ENCODE measurements at regions not wholly inside any gene's neighbourhood (a gene's known extent, or its start where the extent isn't known, plus 50 kb on each side); places are given as distances from the start of the nearest gene placed in this dataset.

DNA sequence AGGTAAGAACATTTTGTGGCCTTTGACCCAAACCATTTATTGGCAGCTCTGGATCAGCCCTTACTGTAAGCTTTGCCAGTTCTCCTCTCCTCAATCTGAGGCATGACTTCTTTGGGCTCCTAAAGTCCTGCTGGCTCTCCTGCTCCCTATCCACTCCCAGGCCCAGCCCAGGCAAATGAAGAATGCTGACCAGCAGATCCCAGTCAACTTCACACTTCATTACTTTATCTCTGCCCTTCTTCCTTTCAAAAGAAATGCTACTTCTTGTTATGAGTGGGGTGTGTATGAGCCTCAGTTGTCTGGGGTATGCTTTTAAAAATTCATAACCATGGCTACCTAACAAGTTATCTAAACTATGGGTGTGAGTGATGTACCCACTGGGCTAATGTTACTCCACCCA is 479.6 kb downstream of the ACTL7B start:
- intact Hi-C loops (cut with micrococcal nuclease) = no loop called here

DNA sequence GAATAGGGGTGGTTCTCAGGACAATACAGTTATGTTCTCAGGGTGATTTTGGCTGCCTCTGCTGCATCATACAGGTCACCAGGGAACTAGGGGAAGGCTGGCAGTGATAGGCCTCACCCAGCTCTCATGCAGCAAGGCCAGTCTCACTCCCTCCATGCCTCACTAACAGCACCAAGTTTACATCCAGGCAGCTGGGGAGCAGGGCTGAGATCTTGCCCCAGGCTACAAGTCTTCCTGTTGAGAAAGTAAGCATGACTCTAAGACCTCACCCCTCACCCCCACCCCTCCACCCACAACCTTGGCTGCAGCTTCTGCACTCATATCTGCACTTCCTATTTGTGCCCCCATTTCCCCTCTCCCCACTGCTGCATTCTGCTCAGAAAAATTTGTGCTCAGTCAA is 481.2 kb downstream of the ACTL7B start:
- intact Hi-C loops (cut with micrococcal nuclease) = no loop called here

DNA sequence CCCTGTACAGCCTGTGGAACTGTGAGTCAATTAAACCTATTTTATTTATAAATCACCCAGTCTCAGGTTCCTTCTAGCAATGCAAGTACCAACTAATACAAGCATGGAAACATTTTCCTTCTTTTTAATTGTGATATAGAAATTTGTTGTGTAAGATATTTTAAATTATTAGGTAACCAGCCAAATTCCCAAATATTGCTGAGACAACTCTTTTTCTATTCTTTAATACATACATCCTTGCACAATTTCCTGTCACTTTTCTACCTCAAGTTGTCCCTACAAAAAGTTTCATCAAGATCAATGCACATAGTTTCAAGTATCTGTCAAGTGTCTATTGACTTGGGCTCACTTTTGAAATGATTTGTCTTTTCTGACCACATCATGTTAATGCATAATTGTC is 488.6 kb downstream of the ACTL7B start:
- intact Hi-C loops (cut with micrococcal nuclease) = no loop called here

DNA sequence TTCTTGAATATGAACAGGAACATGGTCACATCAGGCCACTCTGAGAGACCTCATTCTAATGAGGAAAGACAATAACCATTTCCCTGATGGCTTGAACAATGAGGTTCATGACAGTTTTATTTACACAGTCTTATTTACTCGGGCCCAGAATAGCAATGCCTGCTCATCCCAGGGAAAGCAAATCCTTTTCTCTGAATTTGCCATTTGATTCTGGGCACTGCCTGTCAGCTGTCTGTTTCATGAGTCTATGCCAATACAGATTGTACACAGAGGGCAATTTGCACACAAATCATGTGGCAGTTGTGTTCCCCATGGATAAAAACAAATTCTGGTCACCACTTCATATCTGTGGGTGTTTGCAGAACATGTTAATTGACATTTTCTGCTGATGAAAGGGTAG is 492.5 kb downstream of the ACTL7B start:
- intact Hi-C loops (cut with micrococcal nuclease) = no loop called here

DNA sequence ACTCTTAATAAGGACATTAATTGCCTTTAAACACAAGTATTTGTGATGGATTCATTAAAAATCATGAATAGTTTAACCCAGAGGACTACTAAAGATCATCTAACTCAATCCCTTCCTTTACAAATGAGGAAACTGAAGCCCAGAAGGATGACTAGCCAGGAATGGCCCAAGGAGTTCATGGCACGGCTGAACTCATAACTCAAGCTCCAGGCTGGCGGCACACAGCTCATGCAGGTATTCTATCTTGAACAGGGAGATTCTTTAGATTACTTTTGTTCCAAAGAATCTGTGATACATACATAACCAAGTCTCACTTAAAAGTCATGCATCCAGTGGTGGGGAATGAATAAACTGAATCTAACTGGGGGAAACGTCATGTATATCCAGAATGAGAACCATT is 495.5 kb downstream of the ACTL7B start:
- intact Hi-C loops (cut with micrococcal nuclease) = no loop called here

DNA sequence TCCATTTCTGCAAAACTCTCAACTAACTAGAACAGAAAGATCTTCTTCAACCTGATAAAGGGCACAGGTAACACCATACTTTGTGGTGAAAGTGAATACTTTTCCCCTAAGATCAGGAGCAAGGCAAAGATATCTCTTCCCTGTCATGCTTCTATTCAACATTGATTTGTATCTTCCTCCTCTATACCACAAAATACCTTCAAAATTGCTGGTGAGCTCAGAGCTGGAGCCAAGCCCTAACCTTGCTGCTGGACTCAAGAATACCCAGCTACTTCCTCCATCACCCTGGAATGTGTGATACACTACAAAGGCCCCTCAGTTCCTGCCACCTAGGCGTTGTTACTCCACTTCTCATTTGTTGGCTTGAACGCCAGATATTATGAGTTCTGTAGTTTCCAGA is 499.0 kb downstream of the ACTL7B start:
- intact Hi-C loops (cut with micrococcal nuclease) = no loop called here

DNA sequence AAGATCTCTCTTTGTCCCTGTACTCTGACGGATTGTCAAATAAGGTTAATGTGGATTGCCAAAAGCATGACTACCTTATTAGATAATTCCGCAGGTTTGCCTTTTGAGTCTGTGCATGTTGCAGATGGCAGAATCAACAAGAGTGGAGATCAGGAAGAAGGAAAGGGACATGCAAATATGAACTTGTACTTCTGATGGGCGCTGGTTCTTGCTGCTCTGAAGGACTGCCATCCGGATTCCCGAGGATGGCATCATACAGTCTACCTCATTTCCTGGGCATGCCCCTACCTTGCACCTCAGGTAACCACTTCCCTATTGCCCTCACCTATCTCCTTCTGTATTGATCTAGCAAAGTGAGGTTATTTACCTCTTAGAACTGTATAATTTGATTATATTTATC is 504.2 kb downstream of the ACTL7B start:
- intact Hi-C loops (cut with micrococcal nuclease) = no loop called here

DNA sequence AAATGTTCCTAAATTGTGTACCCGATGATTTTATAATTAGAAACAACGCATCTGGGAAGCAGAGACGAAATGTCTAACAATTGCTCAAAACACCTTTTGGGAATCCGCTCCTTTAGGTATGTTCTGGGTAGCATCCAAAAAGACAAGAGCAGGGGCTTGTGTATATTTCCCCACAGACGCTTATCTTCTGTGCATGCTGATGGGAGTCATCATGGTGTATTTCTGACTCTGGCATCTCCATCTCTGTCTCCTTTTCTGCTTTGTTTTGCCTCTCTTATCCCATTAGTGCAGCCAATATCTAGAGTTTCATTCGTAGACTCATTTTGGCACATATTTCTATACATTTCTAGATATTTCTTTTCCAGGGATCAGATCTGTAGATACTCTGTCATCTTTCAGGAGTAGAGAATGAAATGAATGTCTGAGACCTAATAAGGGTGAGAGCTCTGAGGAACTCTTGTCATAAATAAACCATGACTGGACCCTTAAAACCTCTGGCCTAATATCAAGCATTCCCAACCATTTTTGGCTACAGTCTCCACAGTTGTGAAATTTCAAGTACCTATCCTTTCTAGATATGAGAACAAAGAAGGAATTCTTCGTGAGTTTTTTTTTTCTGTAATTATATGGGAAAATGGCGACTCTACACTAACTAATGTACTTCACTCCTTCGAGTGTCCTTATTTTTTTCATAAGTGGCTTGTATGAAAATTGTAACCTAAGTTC is 508.2 kb downstream of the ACTL7B start:
- intact Hi-C loops (cut with micrococcal nuclease) = no loop called here

DNA sequence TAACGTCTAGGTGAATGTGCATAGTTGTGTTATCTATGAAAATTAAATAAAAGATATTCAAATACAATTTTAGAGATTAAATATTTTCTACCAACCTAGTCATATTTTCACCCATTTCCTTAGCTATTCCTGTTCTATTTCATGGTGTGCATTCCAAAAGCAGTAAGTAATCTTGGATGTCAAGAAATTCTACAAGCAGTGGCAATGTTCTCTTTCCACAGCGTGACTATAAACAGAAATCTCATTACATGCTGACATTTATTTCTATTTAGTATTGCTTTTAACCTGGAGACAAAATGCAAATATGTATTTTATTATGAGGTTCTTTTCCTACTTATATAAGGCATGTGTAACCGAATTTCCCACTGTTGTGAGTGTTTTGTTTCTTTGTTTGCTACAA is 510.0 kb downstream of the ACTL7B start:
- intact Hi-C loops (cut with micrococcal nuclease) = no loop called here

DNA sequence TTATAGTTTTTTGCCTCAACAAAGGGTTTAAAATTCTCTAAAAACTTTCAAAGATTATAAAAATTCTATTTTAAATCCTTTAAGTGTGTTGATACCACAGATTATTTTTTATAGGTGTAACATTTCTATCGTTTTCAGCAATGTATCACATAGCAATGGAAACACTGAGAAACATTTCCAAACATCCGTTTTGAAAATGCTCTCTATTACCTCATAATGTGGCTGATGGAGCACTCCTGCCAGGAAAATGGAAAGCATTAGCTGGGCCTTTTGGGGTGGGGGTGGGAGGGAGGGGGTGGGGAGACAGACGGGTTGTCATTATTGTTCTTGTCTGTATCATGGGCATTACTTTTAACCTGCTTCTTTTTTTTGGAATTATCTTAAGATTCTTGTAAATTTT is 516.5 kb downstream of the ACTL7B start:
- intact Hi-C loops (cut with micrococcal nuclease) = no loop called here

DNA sequence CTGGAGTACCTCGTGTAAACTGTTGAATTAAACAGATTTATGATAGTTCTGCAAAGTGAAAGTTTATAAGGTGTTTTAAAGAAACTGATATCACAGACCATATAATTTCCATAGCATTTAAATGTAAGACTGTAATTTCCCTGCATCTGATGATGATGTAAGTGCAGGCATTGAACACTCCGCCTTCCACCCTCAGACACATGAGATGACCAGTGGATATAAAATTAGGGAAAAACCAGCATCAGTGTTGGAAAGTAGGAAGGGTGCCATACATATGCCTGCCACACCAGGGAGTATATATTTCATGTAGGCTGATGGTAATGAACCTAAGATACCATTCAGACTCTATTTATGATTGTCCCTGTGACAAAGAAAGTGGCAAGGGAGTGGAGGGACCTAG is 519.2 kb downstream of the ACTL7B start:
- intact Hi-C loops (cut with micrococcal nuclease) = no loop called here

DNA sequence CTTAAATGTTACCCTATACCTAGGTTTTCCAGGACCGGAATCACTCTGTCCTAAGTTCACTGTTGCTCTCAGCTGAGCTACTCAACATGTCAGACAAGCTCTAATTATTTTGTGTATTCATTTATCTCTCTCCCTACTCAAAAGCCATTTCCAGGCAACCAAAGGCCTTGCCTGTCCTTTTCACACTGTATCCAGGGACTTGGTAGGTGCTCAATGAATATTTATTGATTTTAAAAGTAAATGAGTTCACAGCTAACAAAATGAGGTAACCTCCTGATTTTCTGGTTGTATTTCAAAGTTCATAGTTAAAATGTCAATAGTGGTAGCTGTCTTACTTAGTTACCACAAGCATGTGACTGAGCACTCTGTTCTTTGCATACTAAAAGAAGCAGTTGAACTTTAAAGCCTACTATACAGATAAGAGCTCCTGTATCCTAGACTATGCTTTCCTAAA is 522.2 kb downstream of the ACTL7B start:
- intact Hi-C loops (cut with micrococcal nuclease) = no loop called here

DNA sequence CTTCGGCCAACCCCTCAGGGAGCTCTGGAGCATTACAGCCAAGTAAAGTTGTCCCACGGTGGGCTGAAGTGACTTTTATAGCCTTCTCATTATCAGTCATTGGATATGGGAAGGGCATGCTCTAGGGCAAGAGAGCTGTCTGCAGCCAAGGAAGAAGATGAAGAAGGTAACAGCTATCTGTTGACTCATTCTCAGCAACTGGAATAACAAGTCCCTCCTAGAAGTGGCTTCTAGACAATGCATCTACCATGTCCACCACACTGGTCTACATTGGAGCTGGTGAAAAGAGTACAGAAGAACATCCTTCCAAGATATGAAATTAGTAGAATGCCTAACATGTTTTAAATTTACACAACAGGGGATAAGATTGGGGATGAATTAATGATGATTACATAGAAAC is 524.2 kb downstream of the ACTL7B start:
- intact Hi-C loops (cut with micrococcal nuclease) = no loop called here

DNA sequence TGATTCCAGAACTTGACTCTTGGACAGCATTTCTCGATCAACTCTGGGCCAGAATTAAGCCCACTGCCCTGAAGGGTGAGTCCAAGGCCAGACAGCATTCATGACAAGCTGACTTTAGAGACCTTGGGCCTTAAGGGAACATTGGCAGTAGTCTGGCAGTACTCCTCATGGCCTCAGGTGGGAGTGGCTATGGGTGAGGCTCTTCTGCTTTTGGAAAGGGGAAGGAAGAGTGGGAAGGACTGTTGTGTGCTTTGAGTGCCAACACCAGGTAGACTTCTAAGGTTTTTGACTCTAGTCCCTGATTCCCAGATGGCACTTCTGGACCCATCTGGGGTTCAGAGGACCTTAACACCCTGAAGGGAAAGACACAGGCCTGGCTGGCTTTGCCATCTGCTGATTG is 530.4 kb downstream of the ACTL7B start:
- intact Hi-C loops (cut with micrococcal nuclease) = no loop called here

DNA sequence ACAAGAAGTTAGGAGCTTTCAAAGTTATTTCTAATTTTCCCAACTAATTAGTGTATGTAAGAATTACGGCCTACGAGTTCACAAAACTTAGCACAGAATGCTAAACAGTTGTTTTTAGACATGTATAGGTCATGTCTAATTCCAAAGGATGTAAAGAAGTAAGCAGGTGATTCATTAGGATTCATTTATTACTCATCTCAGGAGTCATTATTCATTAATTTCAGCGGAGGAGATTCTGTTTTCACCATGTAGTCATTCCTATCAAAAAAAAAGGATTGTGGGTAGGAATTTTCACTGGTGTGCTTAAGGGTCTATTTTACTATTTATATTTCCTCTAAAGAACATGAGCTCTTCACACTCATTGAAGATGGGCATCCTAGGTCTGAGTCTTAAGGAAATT is 532.2 kb downstream of the ACTL7B start:
- intact Hi-C loops (cut with micrococcal nuclease) = no loop called here

DNA sequence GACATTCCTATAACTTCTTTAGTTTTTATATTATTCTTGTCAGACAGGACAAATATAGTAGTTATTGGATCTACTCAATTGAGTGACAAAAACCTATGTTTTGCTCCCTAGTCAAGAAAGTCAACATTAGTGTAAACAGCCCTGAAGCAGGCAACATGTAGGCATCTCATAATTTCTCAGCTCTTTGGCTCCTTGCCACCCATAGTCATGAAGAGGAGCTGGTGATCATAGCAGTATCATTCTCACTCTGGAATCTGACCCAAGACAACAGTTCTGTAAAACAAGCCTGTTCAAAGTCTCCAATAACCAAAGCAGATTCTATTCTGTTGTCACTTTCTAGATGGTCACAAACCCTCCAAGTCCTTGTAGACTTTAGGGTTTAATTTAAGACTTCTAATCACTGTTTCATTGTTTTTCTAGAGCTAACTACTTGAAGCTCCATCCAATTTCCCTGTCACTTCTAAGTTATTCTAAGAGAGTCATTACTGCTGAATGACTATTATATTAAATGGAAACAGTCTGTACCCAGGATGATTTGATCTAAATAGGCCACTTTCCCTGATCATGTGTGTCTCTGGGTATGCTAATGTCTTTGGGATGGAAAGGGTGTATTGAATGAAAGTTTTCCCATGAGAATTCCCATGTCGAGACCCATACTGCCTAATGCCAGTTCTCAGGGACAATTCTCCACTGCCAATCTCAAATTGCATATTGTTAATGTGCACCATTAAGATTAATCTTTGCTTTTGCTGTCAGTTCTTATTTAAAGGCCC is 533.3 kb downstream of the ACTL7B start:
- intact Hi-C loops (cut with micrococcal nuclease) = no loop called here

DNA sequence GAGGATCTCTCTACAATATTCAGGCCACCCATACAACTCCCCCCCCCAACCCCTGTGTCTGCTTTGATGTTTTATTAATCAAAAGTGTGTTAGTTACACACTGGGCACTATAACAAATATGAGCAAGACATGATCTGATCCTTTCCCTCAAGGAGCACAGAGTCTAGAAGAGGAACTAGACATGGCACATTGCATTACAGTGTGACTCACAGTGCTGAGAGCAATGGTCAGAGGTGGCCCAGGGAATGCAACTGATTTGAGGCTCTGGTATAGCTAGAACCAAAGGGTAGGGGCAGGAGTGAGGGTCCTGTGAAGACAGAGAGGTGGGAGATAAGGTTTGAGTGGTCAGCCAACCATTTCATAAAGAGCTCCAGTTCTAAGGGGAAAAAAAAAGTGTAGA is 539.2 kb downstream of the ACTL7B start:
- intact Hi-C loops (cut with micrococcal nuclease) = no loop called here

DNA sequence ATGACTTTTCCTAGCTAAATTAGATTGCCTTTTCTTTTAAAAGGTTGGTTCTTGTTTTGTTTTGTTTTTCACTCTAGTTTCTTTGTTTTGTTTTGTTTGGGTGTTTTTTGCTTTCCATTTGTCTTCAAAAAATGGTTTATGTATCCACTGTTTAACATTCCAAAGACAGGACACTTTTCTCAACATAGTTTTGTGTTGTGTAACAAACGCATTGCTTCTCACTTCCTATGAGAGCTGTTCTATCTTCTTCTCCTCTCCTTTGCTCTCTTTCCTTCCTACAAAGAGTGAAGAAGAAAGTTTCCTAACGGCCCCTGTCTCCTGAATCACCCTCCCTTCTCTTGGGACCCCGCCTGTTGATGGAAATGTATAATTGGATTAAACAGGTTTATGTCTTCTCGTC is 539.7 kb downstream of the ACTL7B start:
- intact Hi-C loops (cut with micrococcal nuclease) = no loop called here

DNA sequence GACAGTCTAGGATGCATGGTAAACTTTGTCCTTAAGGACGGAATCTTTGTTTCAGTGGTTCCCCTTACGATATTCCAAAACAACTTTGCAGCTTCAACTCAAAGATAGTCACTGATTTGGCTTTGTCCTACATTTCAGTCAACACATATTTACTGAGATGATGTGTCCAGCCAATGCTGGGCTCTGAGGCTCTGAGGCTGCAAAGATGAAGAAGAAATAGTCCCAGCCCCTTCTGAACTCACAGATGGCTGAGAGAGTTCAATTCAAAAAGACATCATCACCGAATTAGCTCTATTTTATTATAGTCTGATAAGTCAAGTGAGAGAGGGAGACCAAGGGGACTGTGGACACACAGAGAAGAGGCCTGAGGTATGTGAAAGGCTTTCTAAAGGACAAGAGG is 544.0 kb downstream of the ACTL7B start:
- intact Hi-C loops (cut with micrococcal nuclease) = no loop called here

DNA sequence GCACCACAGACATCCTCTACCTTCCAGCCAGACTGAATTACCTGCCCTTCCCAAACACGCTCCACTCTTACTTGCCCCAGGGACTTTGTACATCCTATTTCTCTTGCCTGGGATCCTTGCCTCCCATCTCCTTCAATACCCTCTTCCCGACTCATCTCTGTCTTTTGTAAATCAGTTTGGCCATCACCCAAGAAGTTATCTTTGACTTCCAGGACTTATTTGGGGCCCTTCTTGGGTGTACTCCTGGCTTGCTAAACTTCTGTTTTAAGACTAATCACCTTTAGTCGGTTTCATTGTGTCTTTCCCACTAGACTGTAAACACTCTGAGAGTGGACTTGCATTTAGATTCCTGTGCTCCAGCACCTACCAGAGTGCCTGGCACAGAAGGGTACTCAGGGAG is 545.6 kb downstream of the ACTL7B start:
- intact Hi-C loops (cut with micrococcal nuclease) = no loop called here

DNA sequence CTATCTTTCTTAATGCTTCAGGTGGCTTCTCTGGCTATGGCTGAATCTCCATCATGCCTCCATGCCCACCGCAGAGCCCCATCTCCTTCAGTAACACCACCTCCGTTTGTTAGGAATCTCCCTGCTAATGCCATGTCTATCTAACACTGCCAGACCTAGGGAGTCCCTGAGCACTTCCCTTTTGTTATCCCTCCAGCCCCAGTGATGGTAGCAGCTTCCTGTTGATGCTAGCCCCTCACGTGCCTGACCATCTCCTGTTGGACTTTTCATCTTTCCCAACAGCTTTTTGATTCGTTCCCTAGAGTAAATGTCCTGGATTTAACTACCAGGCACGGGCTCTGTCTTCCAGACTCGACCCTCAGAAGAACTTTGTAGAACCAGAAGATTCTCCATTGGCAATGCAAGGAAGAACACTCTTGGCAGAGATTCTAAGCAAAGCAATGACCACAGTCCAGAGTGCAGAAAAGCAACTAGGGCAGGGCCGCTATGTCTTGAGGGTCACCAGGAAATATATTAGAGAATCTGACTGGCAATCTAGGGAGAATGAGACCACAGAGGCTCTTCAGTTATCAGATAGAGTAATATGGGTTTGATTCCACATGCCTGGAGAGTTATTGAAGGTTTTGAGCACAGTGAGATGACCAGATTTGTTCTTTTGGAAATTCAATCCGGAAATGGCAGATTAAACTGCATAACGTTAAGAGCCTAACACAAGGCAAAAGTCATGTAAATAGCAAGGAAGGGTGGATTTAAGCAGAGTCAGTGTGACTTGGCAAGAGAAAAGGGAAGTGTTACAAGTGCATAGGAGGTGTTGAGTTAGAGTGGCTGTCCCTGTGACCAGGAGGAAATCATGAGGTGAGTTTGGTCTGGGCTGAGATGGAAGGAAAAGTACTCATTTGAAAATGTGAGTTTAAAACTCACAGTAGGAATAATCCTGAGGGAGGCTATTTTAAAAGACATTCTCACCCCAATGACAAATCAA is 555.2 kb downstream of the ACTL7B start:
- intact Hi-C loops (cut with micrococcal nuclease) = no loop called here

DNA sequence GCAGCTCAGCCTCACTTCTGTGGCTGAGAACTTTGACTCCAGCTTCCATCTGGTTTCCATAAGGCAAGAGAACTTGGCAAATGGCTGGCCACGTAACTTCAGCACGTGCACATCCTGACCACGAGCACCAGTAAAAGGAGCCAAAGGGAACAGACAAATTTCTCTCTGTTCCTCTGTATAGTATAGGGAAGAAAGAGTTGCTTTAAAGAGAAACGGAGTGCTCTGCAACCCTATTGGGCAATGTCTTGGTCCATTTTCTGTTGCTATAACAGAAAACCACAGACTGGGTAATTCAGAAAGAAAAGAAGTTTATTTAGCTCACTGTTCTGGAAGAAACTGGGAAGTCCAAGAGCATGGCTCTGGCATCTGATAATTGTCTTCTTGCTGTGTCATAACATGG is 558.7 kb downstream of the ACTL7B start:
- intact Hi-C loops (cut with micrococcal nuclease) = no loop called here

All from T-helper 2 cell treated with Interferon-gamma antibody and Interleukin-4, amounts not matched to agents 100 ng/mL and 5 ng/mL, for 36 hours (primary cell).